PC-3 (cell line): ENCODE measurements at regions not wholly inside any gene's neighbourhood (a gene's known extent, or its start where the extent isn't known, plus 50 kb on each side); places are given as distances from the start of the nearest gene placed in this dataset.

Experiments used
- CTCF ChIP-seq: fragments of 300-600 bp; sonication (generic); conservative IDR thresholded peaks from 2 replicates; pipeline ENCODE4 v1.5.1; 2017; ENCODE audit warnings: antibody characterized with exemption, low read depth, mild to moderate bottlenecking, low read length
- EZH2 ChIP-seq: fragments of 300-600 bp; sonication (generic); IDR thresholded peaks from one replicate; pipeline ENCODE4 v1.6.1; 2017; ENCODE audit warnings: antibody characterized with exemption, mild to moderate bottlenecking, low read length; ENCODE audit not compliant: unreplicated experiment

DNA sequence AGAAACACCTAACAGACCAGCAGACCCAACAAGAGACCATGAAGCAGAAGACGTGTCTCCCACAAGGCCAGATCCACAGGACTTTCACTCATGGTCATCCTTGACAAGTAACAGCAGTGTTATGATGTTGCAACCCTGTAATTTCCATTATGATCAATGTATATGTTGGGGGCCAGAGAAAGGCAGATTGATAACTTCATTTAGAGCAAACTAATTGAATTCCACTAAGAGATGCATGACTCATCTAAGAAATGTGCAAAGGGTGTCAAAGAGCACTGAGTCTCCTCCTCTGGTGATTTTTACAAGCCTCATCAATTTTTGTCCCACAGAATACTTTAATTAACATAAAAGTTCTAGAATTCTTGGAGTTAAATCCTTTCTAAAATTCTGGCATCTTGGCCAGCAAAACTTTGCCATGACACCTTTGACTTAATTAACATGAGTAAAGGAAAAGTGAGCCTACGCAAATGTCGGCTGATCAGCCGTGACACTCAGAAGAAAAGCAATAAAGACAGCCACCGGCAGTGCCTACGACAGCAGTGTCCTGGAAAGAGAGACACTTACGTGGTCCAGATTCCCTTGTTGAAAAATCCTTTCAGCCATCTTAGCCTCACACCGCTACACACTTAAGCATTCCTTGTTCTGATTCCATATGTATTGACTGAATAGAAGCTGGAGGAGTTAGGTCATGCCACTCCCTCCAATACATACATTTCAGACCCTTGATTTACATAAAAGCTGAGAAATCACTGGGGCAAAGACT lies 370.2 kb upstream of the CCDC196 start:
- TF ChIP-seq CTCF = no peak
- TF ChIP-seq EZH2 = no peak
